ENCODE measurements at regions not wholly inside any gene's neighbourhood (a gene's known extent, or its start where the extent isn't known, plus 50 kb on each side); places are given as distances from the start of the nearest gene placed in this dataset.

GRCh38 chr10:80729896-80730295 lies 192.2 kb downstream of the SH2D4B start:
- H3K4me1 ChIP-seq (replicated peaks in 1 of 4; ENCODE audit: control insufficient read depth in 3 of 4, insufficient read depth in 4 of 4, low read length in 3 of 4), result peaks cover 0 to 3% (median 0%) of the 10 kb centered on the region in 4 experiments; a peak in 1 of 7 replicates
- no peak overlapping the region for H3K56ac ChIP-seq (replicated peaks; ENCODE audit: insufficient read length, low read depth, low read length)
- H2BK20ac ChIP-seq (ENCODE audit: low read length), result 0 out of 2 replicates have a peak overlapping the region, but pooled peaks have one; percentile 52
- no peak overlapping the region for H2BK120ac ChIP-seq (replicated peaks; ENCODE audit: low read depth, low read length)
- H3K14ac ChIP-seq (ENCODE audit: insufficient read length), result no peak overlapping the region
- no peak overlapping the region for H2AFZ ChIP-seq (ENCODE audit: low read length)
- H3K18ac ChIP-seq (ENCODE audit: extremely low read depth, low read length), result no peak overlapping the region
- DNase-seq (ENCODE audit: low read depth in 1 of 2, low spot score in 2 of 2) (no peak), FAIRE-seq (no peak)
- H3K23ac ChIP-seq (ENCODE audit: insufficient read length), result no peak overlapping the region
- ChIA-PET CTCF (ENCODE audit: partially characterized antibody) (interaction anchor here (0.7 to 1.7 kb wide), 3 partner anchors 16 to 198 kb away, joined by 3 to 5 read pairs (median 4); no protein-coding TSS in a partner anchor), POLR2A (ENCODE audit: partially characterized antibody) (no interaction called here)
- H2AK5ac ChIP-seq (ENCODE audit: low read depth, low read length), result no peak overlapping the region
- no peaks in the 10 kb centered on the region for H3K79me2 ChIP-seq (ENCODE audit: control insufficient read depth in 1 of 2, insufficient read depth in 2 of 2, low read length in 2 of 2)
- H4K91ac ChIP-seq (replicated peaks; ENCODE audit: insufficient read length, low read length), result no peak overlapping the region
- H3K4me2 ChIP-seq (ENCODE audit: insufficient read depth in 1 of 2, low read depth in 2 of 2, low read length in 2 of 2), result no peak overlapping the region
- H3K79me1 ChIP-seq (ENCODE audit: low read depth, low read length), result no peaks in the 10 kb centered on the region
- no peak overlapping the region for H2BK12ac ChIP-seq (ENCODE audit: low read depth, low read length)
- H3K36me3 ChIP-seq (ENCODE audit: control insufficient read depth in 2 of 4, insufficient read depth in 4 of 4, low read length in 3 of 4), result peaks cover 0 to 6% (median 0%) of the 10 kb centered on the region in 4 experiments; a peak in 1 of 8 replicates
- no peaks in the 10 kb centered on the region for H3K23me2 ChIP-seq (ENCODE audit: low read depth, low read length)
- H3K27me3 ChIP-seq (replicated peaks in 1 of 4; ENCODE audit: control insufficient read depth in 3 of 4, extremely low read depth in 1 of 4, insufficient read depth in 3 of 4, low read length in 3 of 4), result no peaks in the 10 kb centered on the region
- H3K27ac ChIP-seq (ENCODE audit: low read depth, low read length), result no peak overlapping the region
- H3K9me3 ChIP-seq (ENCODE audit: insufficient read depth in 2 of 2, low read depth in 1 of 2, low read length in 1 of 2), result peaks cover 0 to 3% of the 10 kb centered on the region in 2 experiments; a peak in 1 of 4 replicates
- H4K5ac ChIP-seq (ENCODE audit: insufficient read length, low read depth, low read length), result no peak overlapping the region
- H2BK15ac ChIP-seq (ENCODE audit: low read length), result no peak overlapping the region; the same call in 1 of the 2 replicates
- no peak overlapping the region for H3K9ac ChIP-seq (replicated peaks in 1 of 4; ENCODE audit: extremely low read depth in 1 of 4, low read depth in 3 of 4, low read length in 3 of 4)
- WGBS, 2 experiments (ENCODE audit: extremely low coverage in 1 of 2, insufficient coverage in 1 of 2, insufficient read length in 1 of 2, insufficient replicate concordance in 2 of 2, low coverage in 1 of 2, low lambda C conversion rate in 2 of 2, missing lambda C conversion rate in 1 of 2), result 84% methylated on average over 6 of the region's 6 CpGs; no CpG with 5 or more reads in 1 of the 2 experiments
- H4K20me1 ChIP-seq (replicated peaks in 1 of 2; ENCODE audit: control insufficient read depth in 1 of 2, insufficient read depth in 2 of 2, low read length in 2 of 2), result no peaks in the 10 kb centered on the region
- H3K4ac ChIP-seq (replicated peaks; ENCODE audit: insufficient read length, low read depth, low read length), result no peak overlapping the region
- H4K8ac ChIP-seq (ENCODE audit: extremely low read depth, insufficient read depth, low read length), result no peak overlapping the region
- no peak overlapping the region for H2BK5ac ChIP-seq (ENCODE audit: low read depth, low read length)
- no peak overlapping the region for H3K4me3 ChIP-seq (ENCODE audit: extremely low read depth in 1 of 4, insufficient read depth in 2 of 4, low read depth in 3 of 4, low read length in 4 of 4)
- TF ChIP-seq E2F6 (IDR thresholded peaks at IDR 0.05) (no peak), NRF1 (IDR thresholded peaks at IDR 0.05; ENCODE audit: low read depth, low read length) (no peak), TAF1 (IDR thresholded peaks at IDR 0.05; ENCODE audit: low read depth, low read length) (no peak), CTCF (IDR thresholded peaks at IDR 0.05; ENCODE audit: control extremely low read depth in 1 of 3, insufficient read depth in 1 of 3, low read depth in 1 of 3, low read length in 3 of 3) (no peak), YY1 (IDR thresholded peaks at IDR 0.05; ENCODE audit: low read depth, low read length) (no peak), RFX5 (IDR thresholded peaks at IDR 0.05; ENCODE audit: borderline replicate concordance, low read depth, low read length) (no peak), ATF3 (IDR thresholded peaks at IDR 0.05; ENCODE audit: insufficient read depth, low read depth, low read length) (no peak), SP2 (IDR thresholded peaks at IDR 0.05; ENCODE audit: low read length) (no peak), RNF2 (IDR thresholded peaks at IDR 0.05; ENCODE audit: borderline replicate concordance, low read depth, low read length, missing control alignments, poor library complexity, severe bottlenecking) (no peak), BRCA1 (IDR thresholded peaks at IDR 0.05; ENCODE audit: low read depth, low read length) (no peak)
